ENCODE measurements at regions not wholly inside any gene's neighbourhood (a gene's known extent, or its start where the extent isn't known, plus 50 kb on each side); places are given as distances from the start of the nearest gene placed in this dataset.

- no peaks in the 10 kb centered on the region for H3K9me3 ChIP-seq
- WGBS (ENCODE audit: insufficient coverage), result no CpG with 5 or more reads among the region's 5 CpGs
- no peaks in the 10 kb centered on the region for H3K27me3 ChIP-seq (replicated peaks in 1 of 2; ENCODE audit: control insufficient read depth in 2 of 2, extremely low read depth in 1 of 2, insufficient read depth in 2 of 2, low read length in 1 of 2)
- no peak overlapping the region for H3K4me3 Mint-ChIP-seq
- H3K36me3 ChIP-seq (ENCODE audit: control insufficient read depth in 2 of 2, extremely low read depth in 1 of 2, insufficient read depth in 1 of 2, low read length in 1 of 2), result no peaks in the 10 kb centered on the region
- H3K4me1 Mint-ChIP-seq, result no peaks in the 10 kb centered on the region
- no peaks in the 10 kb centered on the region for H3K36me3 Mint-ChIP-seq
- ChIA-PET CTCF (no interaction called here), POLR2A (no interaction called here)
- H3K4me3 ChIP-seq (ENCODE audit: control insufficient read depth in 1 of 2, extremely low read depth in 1 of 2, low read length in 1 of 2), result no peak overlapping the region
- H3K9me3 Mint-ChIP-seq, result no peaks in the 10 kb centered on the region
- no peaks in the 10 kb centered on the region for H3K4me1 ChIP-seq (ENCODE audit: control insufficient read depth in 1 of 2, extremely low read depth in 1 of 2, insufficient read depth in 2 of 2, low read length in 2 of 2)
- H3K27ac Mint-ChIP-seq, result no peak overlapping the region
- ATAC-seq (replicated peaks in 1 of 4), result no peak
- H3K27me3 Mint-ChIP-seq, result peaks cover 0 to 6% of the 10 kb centered on the region in 2 donors
- no peak overlapping the region for H3K27ac ChIP-seq (ENCODE audit: low read length)
- DNase-seq, result no peak
Measured at GRCh38 chr4:20445933-20446723, 194.4 kb downstream of the SLIT2 start.

- H3K4me3 Mint-ChIP-seq, result no peak overlapping the region
- no peaks in the 10 kb centered on the region for H3K4me1 ChIP-seq (ENCODE audit: control insufficient read depth in 1 of 2, extremely low read depth in 1 of 2, insufficient read depth in 2 of 2, low read length in 2 of 2)
- no peaks in the 10 kb centered on the region for H3K9me3 ChIP-seq
- ATAC-seq (replicated peaks in 1 of 4) (no peak), DNase-seq (no peak)
- no peak overlapping the region for H3K27ac ChIP-seq (ENCODE audit: low read length)
- no peak overlapping the region for H3K4me3 ChIP-seq (ENCODE audit: control insufficient read depth in 1 of 2, extremely low read depth in 1 of 2, low read length in 1 of 2)
- ChIA-PET POLR2A (no interaction called here), CTCF (no interaction called here)
- H3K36me3 Mint-ChIP-seq, result no peaks in the 10 kb centered on the region
- H3K27me3 ChIP-seq (replicated peaks in 1 of 2; ENCODE audit: control insufficient read depth in 2 of 2, extremely low read depth in 1 of 2, insufficient read depth in 2 of 2, low read length in 1 of 2), result no peaks in the 10 kb centered on the region
- no peaks in the 10 kb centered on the region for H3K9me3 Mint-ChIP-seq
- H3K4me1 Mint-ChIP-seq, result no peaks in the 10 kb centered on the region
- no peaks in the 10 kb centered on the region for H3K36me3 ChIP-seq (ENCODE audit: control insufficient read depth in 2 of 2, extremely low read depth in 1 of 2, insufficient read depth in 1 of 2, low read length in 1 of 2)
- WGBS (ENCODE audit: insufficient coverage), result 33% methylated on average over 1 of the region's 2 CpGs
- H3K27me3 Mint-ChIP-seq, result peaks cover 0 to 6% of the 10 kb centered on the region in 2 donors
- H3K27ac Mint-ChIP-seq, result no peak overlapping the region
Measured at GRCh38 chr4:20447103-20447502, 195.4 kb downstream of the SLIT2 start.

GRCh38 chr4:20451986-20452385 lies 200.3 kb downstream of the SLIT2 start:
- Histone ChIP-seq H3K4me3 (ENCODE audit: control insufficient read depth in 1 of 2, extremely low read depth in 1 of 2, low read length in 1 of 2) (no peak overlapping the region), H3K27ac (ENCODE audit: low read length) (no peak overlapping the region), H3K36me3 (ENCODE audit: control insufficient read depth in 2 of 2, extremely low read depth in 1 of 2, insufficient read depth in 1 of 2, low read length in 1 of 2) (no peaks in the 10 kb centered on the region), H3K9me3 (no peaks in the 10 kb centered on the region), H3K27me3 (replicated peaks in 1 of 2; ENCODE audit: control insufficient read depth in 2 of 2, extremely low read depth in 1 of 2, insufficient read depth in 2 of 2, low read length in 1 of 2) (no peaks in the 10 kb centered on the region), H3K4me1 (ENCODE audit: control insufficient read depth in 1 of 2, extremely low read depth in 1 of 2, insufficient read depth in 2 of 2, low read length in 2 of 2) (no peaks in the 10 kb centered on the region)
- H3K27me3 Mint-ChIP-seq, result no peaks in the 10 kb centered on the region
- ChIA-PET CTCF (no interaction called here), POLR2A (interaction anchor here in 1 of 2 donors (0.7 kb wide), 1 partner anchor 102 kb away, joined by 3 read pairs; no protein-coding TSS in a partner anchor)
- no CpG with 5 or more reads among the region's 2 CpGs for WGBS (ENCODE audit: insufficient coverage)
- no peaks in the 10 kb centered on the region for H3K4me1 Mint-ChIP-seq
- no peak for DNase-seq
- H3K4me3 Mint-ChIP-seq, result no peak overlapping the region
- no peak overlapping the region for H3K27ac Mint-ChIP-seq
- ATAC-seq (replicated peaks in 1 of 4), result no peak
- no peaks in the 10 kb centered on the region for H3K9me3 Mint-ChIP-seq
- no peaks in the 10 kb centered on the region for H3K36me3 Mint-ChIP-seq

GRCh38 chr4:20454515-20454914 lies 202.8 kb downstream of the SLIT2 start:
- no peaks in the 10 kb centered on the region for H3K36me3 Mint-ChIP-seq
- H3K4me1 Mint-ChIP-seq, result no peaks in the 10 kb centered on the region
- Histone ChIP-seq H3K9me3 (no peaks in the 10 kb centered on the region), H3K36me3 (ENCODE audit: control insufficient read depth in 2 of 2, extremely low read depth in 1 of 2, insufficient read depth in 1 of 2, low read length in 1 of 2) (no peaks in the 10 kb centered on the region), H3K4me3 (ENCODE audit: control insufficient read depth in 1 of 2, extremely low read depth in 1 of 2, low read length in 1 of 2) (no peak overlapping the region), H3K27ac (ENCODE audit: low read length) (no peak overlapping the region), H3K27me3 (replicated peaks in 1 of 2; ENCODE audit: control insufficient read depth in 2 of 2, extremely low read depth in 1 of 2, insufficient read depth in 2 of 2, low read length in 1 of 2) (no peaks in the 10 kb centered on the region), H3K4me1 (ENCODE audit: control insufficient read depth in 1 of 2, extremely low read depth in 1 of 2, insufficient read depth in 2 of 2, low read length in 2 of 2) (no peaks in the 10 kb centered on the region)
- DNase-seq, result no peak
- no peak overlapping the region for H3K4me3 Mint-ChIP-seq
- no peaks in the 10 kb centered on the region for H3K9me3 Mint-ChIP-seq
- H3K27ac Mint-ChIP-seq, result no peak overlapping the region
- ATAC-seq (replicated peaks in 1 of 4), result no peak
- POLR2A ChIA-PET, result no interaction called here
- CTCF ChIA-PET, result no interaction called here
- WGBS (ENCODE audit: insufficient coverage), result 90% methylated on average over 2 of the region's 2 CpGs
- no peaks in the 10 kb centered on the region for H3K27me3 Mint-ChIP-seq

- no peaks in the 10 kb centered on the region for H3K4me1 ChIP-seq (ENCODE audit: control insufficient read depth in 1 of 2, extremely low read depth in 1 of 2, insufficient read depth in 2 of 2, low read length in 2 of 2)
- ChIA-PET POLR2A (no interaction called here), CTCF (no interaction called here)
- H3K4me3 ChIP-seq (ENCODE audit: control insufficient read depth in 1 of 2, extremely low read depth in 1 of 2, low read length in 1 of 2), result no peak overlapping the region
- H3K27ac ChIP-seq (ENCODE audit: low read length), result no peak overlapping the region
- H3K27me3 Mint-ChIP-seq, result no peaks in the 10 kb centered on the region
- H3K9me3 ChIP-seq, result no peaks in the 10 kb centered on the region
- H3K27ac Mint-ChIP-seq, result no peak overlapping the region
- no peak overlapping the region for H3K4me3 Mint-ChIP-seq
- H3K9me3 Mint-ChIP-seq, result no peaks in the 10 kb centered on the region
- no peaks in the 10 kb centered on the region for H3K4me1 Mint-ChIP-seq
- DNase-seq, result no peak
- no peaks in the 10 kb centered on the region for H3K27me3 ChIP-seq (replicated peaks in 1 of 2; ENCODE audit: control insufficient read depth in 2 of 2, extremely low read depth in 1 of 2, insufficient read depth in 2 of 2, low read length in 1 of 2)
- no peaks in the 10 kb centered on the region for H3K36me3 ChIP-seq (ENCODE audit: control insufficient read depth in 2 of 2, extremely low read depth in 1 of 2, insufficient read depth in 1 of 2, low read length in 1 of 2)
- ATAC-seq (replicated peaks in 1 of 4), result no peak
- no peaks in the 10 kb centered on the region for H3K36me3 Mint-ChIP-seq
Measured at GRCh38 chr4:20456407-20456806, 204.7 kb downstream of the SLIT2 start.

- Mint-ChIP-seq H3K27me3 (peaks cover 0 to 2% of the 10 kb centered on the region in 2 donors), H3K4me1 (no peaks in the 10 kb centered on the region), H3K9me3 (peaks cover 0 to 2% (median 0%) of the 10 kb centered on the region in 3 donors), H3K4me3 (no peak overlapping the region), H3K27ac (no peak overlapping the region), H3K36me3 (no peaks in the 10 kb centered on the region)
- H3K27ac ChIP-seq (ENCODE audit: low read length), result no peak overlapping the region
- ChIA-PET CTCF (no interaction called here), POLR2A (no interaction called here)
- H3K4me1 ChIP-seq (ENCODE audit: control insufficient read depth in 1 of 2, extremely low read depth in 1 of 2, insufficient read depth in 2 of 2, low read length in 2 of 2), result no peaks in the 10 kb centered on the region
- H3K27me3 ChIP-seq (replicated peaks in 1 of 2; ENCODE audit: control insufficient read depth in 2 of 2, extremely low read depth in 1 of 2, insufficient read depth in 2 of 2, low read length in 1 of 2), result no peaks in the 10 kb centered on the region
- no peak overlapping the region for H3K4me3 ChIP-seq (ENCODE audit: control insufficient read depth in 1 of 2, extremely low read depth in 1 of 2, low read length in 1 of 2)
- no peaks in the 10 kb centered on the region for H3K9me3 ChIP-seq
- no peak for ATAC-seq (replicated peaks in 1 of 4)
- 94% methylated on average over 1 of the region's 4 CpGs for WGBS (ENCODE audit: insufficient coverage)
- DNase-seq, result no peak
- no peaks in the 10 kb centered on the region for H3K36me3 ChIP-seq (ENCODE audit: control insufficient read depth in 2 of 2, extremely low read depth in 1 of 2, insufficient read depth in 1 of 2, low read length in 1 of 2)
Measured at GRCh38 chr4:20462426-20463175, 210.9 kb downstream of the SLIT2 start.

All from T-cell (primary cell).